ENCODE measurements at regions not wholly inside any gene's neighbourhood (a gene's known extent, or its start where the extent isn't known, plus 50 kb on each side); places are given as distances from the start of the nearest gene placed in this dataset.

DNA sequence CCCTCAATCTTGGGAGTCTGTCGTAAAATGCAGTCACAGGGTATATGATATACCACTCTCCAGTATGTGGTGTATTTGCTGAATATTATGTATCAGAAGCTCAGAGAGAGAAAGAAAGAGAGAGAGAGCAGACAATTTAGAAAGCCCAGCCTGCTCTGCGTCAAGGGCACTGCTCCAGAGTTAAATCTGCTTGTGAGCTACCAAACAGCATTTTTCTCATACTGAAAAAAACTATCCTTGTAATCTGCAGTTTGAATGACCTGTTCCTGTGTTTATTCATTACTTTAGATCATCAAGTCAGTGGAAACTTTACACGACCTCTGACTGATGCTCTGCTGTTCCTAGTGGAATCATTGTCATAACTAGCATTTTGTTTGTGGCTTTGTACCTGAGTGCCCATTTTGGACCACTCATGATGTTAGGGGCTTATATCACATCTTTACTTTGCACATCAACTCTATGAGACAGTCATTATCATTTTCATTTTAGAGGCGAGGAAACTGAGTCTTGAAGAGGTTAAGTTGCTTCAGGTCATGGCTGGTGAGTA lies 89.2 kb upstream of the PELI1 start:
- TF ChIP-seq TAF1 (IDR thresholded peaks at IDR 0.05; ENCODE audit: borderline replicate concordance, insufficient read depth, low read length) (no peak), SIN3A (IDR thresholded peaks at IDR 0.05; ENCODE audit: borderline replicate concordance, insufficient read depth, low read length) (no peak), FOXP2 (optimal IDR thresholded peaks at IDR 0.05; ENCODE audit: borderline replicate concordance, extremely low read depth, extremely low read length, insufficient read depth) (no peak), POLR2AphosphoS5 (IDR thresholded peaks at IDR 0.05; ENCODE audit: low read depth, low read length) (no peak)
- TF ChIP-seq, protein P1, sequence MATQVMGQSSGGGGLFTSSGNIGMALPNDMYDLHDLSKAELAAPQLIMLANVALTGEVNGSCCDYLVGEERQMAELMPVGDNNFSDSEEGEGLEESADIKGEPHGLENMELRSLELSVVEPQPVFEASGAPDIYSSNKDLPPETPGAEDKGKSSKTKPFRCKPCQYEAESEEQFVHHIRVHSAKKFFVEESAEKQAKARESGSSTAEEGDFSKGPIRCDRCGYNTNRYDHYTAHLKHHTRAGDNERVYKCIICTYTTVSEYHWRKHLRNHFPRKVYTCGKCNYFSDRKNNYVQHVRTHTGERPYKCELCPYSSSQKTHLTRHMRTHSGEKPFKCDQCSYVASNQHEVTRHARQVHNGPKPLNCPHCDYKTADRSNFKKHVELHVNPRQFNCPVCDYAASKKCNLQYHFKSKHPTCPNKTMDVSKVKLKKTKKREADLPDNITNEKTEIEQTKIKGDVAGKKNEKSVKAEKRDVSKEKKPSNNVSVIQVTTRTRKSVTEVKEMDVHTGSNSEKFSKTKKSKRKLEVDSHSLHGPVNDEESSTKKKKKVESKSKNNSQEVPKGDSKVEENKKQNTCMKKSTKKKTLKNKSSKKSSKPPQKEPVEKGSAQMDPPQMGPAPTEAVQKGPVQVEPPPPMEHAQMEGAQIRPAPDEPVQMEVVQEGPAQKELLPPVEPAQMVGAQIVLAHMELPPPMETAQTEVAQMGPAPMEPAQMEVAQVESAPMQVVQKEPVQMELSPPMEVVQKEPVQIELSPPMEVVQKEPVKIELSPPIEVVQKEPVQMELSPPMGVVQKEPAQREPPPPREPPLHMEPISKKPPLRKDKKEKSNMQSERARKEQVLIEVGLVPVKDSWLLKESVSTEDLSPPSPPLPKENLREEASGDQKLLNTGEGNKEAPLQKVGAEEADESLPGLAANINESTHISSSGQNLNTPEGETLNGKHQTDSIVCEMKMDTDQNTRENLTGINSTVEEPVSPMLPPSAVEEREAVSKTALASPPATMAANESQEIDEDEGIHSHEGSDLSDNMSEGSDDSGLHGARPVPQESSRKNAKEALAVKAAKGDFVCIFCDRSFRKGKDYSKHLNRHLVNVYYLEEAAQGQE (IDR thresholded peaks at IDR 0.05; ENCODE audit: insufficient read depth in 1 of 2, low read depth in 2 of 2, low read length in 2 of 2): no peak

DNA sequence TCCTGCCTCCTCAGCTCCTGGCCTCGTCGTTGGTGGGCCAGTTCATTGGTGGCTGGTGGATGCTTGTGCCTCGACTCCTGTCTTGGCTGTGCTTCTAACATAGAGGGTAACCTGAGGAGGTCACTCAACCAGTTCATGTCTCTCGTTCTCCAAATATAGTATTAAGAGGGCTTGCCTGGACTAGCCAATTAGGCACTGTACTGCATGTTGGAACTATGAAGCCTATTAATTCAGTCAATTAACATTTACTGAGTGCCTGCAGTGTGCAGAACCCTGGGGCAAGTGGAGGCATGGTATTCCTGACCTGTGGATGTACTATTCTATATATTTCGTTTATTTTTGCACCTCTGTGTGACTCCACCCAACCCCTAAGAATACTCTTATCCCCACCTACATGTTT lies 89.9 kb upstream of the PELI1 start:
- no peak for TF ChIP-seq TAF1 (IDR thresholded peaks at IDR 0.05; ENCODE audit: borderline replicate concordance, insufficient read depth, low read length)
- TF ChIP-seq FOXP2 (optimal IDR thresholded peaks at IDR 0.05; ENCODE audit: borderline replicate concordance, extremely low read depth, extremely low read length, insufficient read depth): no peak
- TF ChIP-seq SIN3A (IDR thresholded peaks at IDR 0.05; ENCODE audit: borderline replicate concordance, insufficient read depth, low read length): no peak
- TF ChIP-seq POLR2AphosphoS5 (IDR thresholded peaks at IDR 0.05; ENCODE audit: low read depth, low read length): no peak
- TF ChIP-seq, protein P1 (IDR thresholded peaks at IDR 0.05; ENCODE audit: insufficient read depth in 1 of 2, low read depth in 2 of 2, low read length in 2 of 2): no peak

DNA sequence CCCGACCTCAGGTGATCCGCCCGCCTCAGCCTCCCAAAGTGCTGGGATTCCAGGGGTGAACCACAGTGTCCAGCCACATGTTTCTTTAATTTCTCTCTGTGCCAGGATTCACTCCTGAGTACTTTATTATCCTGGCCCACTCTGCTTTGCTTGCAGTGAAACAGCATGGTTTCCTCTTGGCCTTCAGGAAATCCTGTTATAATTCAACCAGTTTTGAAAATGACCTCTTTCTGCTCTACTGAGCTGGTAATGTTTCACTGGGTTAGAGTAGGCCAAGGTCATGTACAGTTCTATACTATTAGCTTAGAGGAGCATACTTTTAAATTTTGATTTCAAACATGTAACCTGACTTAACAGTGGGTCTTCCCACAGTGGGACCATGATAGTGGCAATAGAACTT lies 90.6 kb upstream of the PELI1 start:
- TF ChIP-seq TAF1 (IDR thresholded peaks at IDR 0.05; ENCODE audit: borderline replicate concordance, insufficient read depth, low read length): no peak
- TF ChIP-seq, protein P1 (IDR thresholded peaks at IDR 0.05; ENCODE audit: insufficient read depth in 1 of 2, low read depth in 2 of 2, low read length in 2 of 2): no peak
- no peak for TF ChIP-seq SIN3A (IDR thresholded peaks at IDR 0.05; ENCODE audit: borderline replicate concordance, insufficient read depth, low read length)
- no peak for TF ChIP-seq FOXP2 (optimal IDR thresholded peaks at IDR 0.05; ENCODE audit: borderline replicate concordance, extremely low read depth, extremely low read length, insufficient read depth)
- TF ChIP-seq POLR2AphosphoS5 (IDR thresholded peaks at IDR 0.05; ENCODE audit: low read depth, low read length): no peak

DNA sequence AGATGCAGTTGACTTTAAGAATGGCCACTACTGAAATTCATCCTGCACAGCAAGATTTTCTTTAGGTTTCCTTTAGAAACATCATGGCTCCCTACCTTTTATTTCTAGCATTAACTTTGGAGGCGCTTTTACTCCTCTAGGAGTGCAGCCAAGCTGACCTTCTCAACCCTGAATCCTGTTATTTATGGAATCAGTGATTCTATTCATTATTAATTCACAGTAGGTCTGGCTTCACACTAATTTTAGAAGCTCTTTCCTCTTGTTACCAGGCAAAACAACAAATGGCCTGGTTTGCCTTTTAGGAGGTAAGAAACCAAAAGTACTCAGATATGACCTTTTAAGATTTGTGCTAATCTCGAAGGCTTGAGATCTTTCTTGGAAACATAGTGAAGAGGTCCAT lies 93.0 kb upstream of the PELI1 start:
- TF ChIP-seq POLR2AphosphoS5 (IDR thresholded peaks at IDR 0.05; ENCODE audit: low read depth, low read length) (no peak), TAF1 (IDR thresholded peaks at IDR 0.05; ENCODE audit: borderline replicate concordance, insufficient read depth, low read length) (no peak), FOXP2 (optimal IDR thresholded peaks at IDR 0.05; ENCODE audit: borderline replicate concordance, extremely low read depth, extremely low read length, insufficient read depth) (no peak), SIN3A (IDR thresholded peaks at IDR 0.05; ENCODE audit: borderline replicate concordance, insufficient read depth, low read length) (no peak)
- TF ChIP-seq, protein P1 (IDR thresholded peaks at IDR 0.05; ENCODE audit: insufficient read depth in 1 of 2, low read depth in 2 of 2, low read length in 2 of 2): no peak

DNA sequence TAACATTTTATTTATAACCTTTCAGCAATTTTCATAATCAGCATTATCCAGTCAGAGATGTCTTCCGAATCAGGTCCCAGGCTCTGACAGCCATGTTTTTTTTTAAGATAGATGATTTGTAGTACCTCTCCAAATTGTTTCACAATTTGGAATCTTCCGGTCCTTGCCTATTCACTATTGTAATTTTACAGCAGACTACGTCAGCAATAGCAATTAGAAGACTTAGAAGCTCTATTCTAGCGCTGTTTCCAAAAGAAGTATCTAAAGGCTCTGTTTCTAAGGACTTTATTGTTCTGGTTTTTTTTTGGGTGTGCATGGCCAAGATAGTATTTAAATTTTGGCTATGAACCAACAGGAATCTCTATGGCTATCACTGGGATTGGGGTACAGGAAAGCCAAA lies 94.6 kb upstream of the PELI1 start:
- TF ChIP-seq, protein P1 (IDR thresholded peaks at IDR 0.05; ENCODE audit: insufficient read depth in 1 of 2, low read depth in 2 of 2, low read length in 2 of 2): no peak
- no peak for TF ChIP-seq FOXP2 (optimal IDR thresholded peaks at IDR 0.05; ENCODE audit: borderline replicate concordance, extremely low read depth, extremely low read length, insufficient read depth)
- no peak for TF ChIP-seq SIN3A (IDR thresholded peaks at IDR 0.05; ENCODE audit: borderline replicate concordance, insufficient read depth, low read length)
- TF ChIP-seq POLR2AphosphoS5 (IDR thresholded peaks at IDR 0.05; ENCODE audit: low read depth, low read length): no peak
- TF ChIP-seq TAF1 (IDR thresholded peaks at IDR 0.05; ENCODE audit: borderline replicate concordance, insufficient read depth, low read length): no peak

Measured in PFSK-1 (cell line).